ENCODE measurements at regions not wholly inside any gene's neighbourhood (a gene's known extent, or its start where the extent isn't known, plus 50 kb on each side); places are given as distances from the start of the nearest gene placed in this dataset.

- TF ChIP-seq TP53 (CRISPR knock-in tag; IDR thresholded peaks at IDR 0.05) (no peak), ATF1 (CRISPR knock-in tag; IDR thresholded peaks at IDR 0.05) (no peak), MAX (CRISPR knock-in tag; IDR thresholded peaks at IDR 0.05) (no peak), AFF4 (CRISPR knock-in tag; IDR thresholded peaks at IDR 0.05; ENCODE audit: borderline replicate concordance) (no peak), JUN (CRISPR knock-in tag; IDR thresholded peaks at IDR 0.05) (no peak), NR1H2 (CRISPR knock-in tag; IDR thresholded peaks at IDR 0.05) (no peak), ESRRA (CRISPR knock-in tag; IDR thresholded peaks at IDR 0.05; ENCODE audit: borderline replicate concordance) (no peak)
- TF ChIP-seq, protein P1, sequence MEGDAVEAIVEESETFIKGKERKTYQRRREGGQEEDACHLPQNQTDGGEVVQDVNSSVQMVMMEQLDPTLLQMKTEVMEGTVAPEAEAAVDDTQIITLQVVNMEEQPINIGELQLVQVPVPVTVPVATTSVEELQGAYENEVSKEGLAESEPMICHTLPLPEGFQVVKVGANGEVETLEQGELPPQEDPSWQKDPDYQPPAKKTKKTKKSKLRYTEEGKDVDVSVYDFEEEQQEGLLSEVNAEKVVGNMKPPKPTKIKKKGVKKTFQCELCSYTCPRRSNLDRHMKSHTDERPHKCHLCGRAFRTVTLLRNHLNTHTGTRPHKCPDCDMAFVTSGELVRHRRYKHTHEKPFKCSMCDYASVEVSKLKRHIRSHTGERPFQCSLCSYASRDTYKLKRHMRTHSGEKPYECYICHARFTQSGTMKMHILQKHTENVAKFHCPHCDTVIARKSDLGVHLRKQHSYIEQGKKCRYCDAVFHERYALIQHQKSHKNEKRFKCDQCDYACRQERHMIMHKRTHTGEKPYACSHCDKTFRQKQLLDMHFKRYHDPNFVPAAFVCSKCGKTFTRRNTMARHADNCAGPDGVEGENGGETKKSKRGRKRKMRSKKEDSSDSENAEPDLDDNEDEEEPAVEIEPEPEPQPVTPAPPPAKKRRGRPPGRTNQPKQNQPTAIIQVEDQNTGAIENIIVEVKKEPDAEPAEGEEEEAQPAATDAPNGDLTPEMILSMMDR (IDR thresholded peaks at IDR 0.05), result no peak
- TF ChIP-seq, protein P2, sequence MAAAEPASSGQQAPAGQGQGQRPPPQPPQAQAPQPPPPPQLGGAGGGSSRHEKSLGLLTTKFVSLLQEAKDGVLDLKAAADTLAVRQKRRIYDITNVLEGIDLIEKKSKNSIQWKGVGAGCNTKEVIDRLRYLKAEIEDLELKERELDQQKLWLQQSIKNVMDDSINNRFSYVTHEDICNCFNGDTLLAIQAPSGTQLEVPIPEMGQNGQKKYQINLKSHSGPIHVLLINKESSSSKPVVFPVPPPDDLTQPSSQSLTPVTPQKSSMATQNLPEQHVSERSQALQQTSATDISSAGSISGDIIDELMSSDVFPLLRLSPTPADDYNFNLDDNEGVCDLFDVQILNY (CRISPR knock-in tag; IDR thresholded peaks at IDR 0.05), result no peak
- TF ChIP-seq, protein P3, sequence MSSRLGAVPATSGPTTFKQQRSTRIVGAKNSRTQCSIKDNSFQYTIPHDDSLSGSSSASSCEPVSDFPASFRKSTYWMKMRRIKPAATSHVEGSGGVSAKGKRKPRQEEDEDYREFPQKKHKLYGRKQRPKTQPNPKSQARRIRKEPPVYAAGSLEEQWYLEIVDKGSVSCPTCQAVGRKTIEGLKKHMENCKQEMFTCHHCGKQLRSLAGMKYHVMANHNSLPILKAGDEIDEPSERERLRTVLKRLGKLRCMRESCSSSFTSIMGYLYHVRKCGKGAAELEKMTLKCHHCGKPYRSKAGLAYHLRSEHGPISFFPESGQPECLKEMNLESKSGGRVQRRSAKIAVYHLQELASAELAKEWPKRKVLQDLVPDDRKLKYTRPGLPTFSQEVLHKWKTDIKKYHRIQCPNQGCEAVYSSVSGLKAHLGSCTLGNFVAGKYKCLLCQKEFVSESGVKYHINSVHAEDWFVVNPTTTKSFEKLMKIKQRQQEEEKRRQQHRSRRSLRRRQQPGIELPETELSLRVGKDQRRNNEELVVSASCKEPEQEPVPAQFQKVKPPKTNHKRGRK (CRISPR knock-in tag; IDR thresholded peaks at IDR 0.05; ENCODE audit: borderline replicate concordance), result no peak
- TF ChIP-seq, protein P4, sequence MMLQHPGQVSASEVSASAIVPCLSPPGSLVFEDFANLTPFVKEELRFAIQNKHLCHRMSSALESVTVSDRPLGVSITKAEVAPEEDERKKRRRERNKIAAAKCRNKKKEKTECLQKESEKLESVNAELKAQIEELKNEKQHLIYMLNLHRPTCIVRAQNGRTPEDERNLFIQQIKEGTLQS (CRISPR knock-in tag; conservative IDR thresholded peaks at IDR 0.05), result no peak
- TF ChIP-seq, protein P5, sequence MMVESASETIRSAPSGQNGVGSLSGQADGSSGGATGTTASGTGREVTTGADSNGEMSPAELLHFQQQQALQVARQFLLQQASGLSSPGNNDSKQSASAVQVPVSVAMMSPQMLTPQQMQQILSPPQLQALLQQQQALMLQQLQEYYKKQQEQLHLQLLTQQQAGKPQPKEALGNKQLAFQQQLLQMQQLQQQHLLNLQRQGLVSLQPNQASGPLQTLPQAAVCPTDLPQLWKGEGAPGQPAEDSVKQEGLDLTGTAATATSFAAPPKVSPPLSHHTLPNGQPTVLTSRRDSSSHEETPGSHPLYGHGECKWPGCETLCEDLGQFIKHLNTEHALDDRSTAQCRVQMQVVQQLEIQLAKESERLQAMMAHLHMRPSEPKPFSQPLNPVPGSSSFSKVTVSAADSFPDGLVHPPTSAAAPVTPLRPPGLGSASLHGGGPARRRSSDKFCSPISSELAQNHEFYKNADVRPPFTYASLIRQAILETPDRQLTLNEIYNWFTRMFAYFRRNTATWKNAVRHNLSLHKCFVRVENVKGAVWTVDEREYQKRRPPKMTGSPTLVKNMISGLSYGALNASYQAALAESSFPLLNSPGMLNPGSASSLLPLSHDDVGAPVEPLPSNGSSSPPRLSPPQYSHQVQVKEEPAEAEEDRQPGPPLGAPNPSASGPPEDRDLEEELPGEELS (CRISPR knock-in tag; IDR thresholded peaks at IDR 0.05), result no peak
Observed at GRCh38 chr7:1309996-1310395, 77.3 kb downstream of the UNCX start.

Data from WTC11 (cell line).